ENCODE measurements at regions not wholly inside any gene's neighbourhood (a gene's known extent, or its start where the extent isn't known, plus 50 kb on each side); places are given as distances from the start of the nearest gene placed in this dataset.
"Not testable (repeated sequence)": the region's sequence is repeated elsewhere in the genome, so short reads cannot be mapped to it uniquely, and the experiment has no call there.

- DNase-seq (ENCODE audit: low read depth), result no peak
- no peak for TF ChIP-seq CTCF (conservative IDR thresholded peaks at IDR 0.05; ENCODE audit: low read depth, low read length)
- no peak overlapping the region for H3K4me3 ChIP-seq (ENCODE audit: low read depth, low read length)
These were observed 473.4 kb downstream of the XYLT1 start for GRCh38 chr16:16997349-16997748.

DNA sequence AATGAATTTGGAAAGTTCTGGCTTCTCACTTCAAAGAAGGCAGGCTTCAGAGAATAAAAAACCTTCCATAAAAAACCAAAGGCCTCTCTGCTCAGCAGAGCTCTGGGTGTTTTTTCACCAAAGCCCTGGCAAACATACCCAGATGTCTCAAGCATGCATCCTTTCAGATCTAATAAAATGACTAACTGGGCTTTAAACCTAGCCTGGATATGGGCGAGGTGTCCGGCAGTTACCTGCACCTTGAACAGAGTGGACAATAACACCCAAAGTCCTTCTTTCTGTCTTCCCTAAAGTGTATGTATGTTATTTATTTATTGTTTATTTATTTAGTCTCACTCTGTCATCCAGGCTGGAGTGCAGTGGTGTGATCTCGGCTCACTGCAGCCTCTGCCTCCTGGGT is 469.3 kb downstream of the XYLT1 start:
- H3K4me3 ChIP-seq (ENCODE audit: low read depth, low read length), result no peak overlapping the region
- DNase-seq (ENCODE audit: low read depth), result no peak
- no peak for TF ChIP-seq CTCF (conservative IDR thresholded peaks at IDR 0.05; ENCODE audit: low read depth, low read length)

DNA sequence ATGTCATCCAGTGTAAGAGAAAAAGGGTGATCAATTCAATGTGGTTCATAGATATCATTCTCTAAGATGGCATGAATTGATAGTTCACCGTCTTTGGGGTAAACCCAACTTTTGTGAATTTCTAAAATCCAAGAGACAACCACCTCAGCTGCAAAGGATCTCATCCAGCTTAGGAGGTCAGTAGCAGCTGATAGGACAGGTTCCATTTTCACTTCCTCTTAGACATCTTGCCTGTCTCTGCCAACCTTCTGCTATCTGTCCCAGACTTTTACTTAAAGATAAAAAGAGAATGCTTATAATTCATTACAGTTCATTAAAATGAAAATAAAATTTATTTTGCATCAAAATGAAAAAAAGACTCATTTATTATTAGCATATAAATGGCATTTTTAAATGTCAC is 468.2 kb downstream of the XYLT1 start:
- no peak for TF ChIP-seq CTCF (conservative IDR thresholded peaks at IDR 0.05; ENCODE audit: low read depth, low read length)
- no peak for DNase-seq (ENCODE audit: low read depth)
- no peak overlapping the region for H3K4me3 ChIP-seq (ENCODE audit: low read depth, low read length)

DNA sequence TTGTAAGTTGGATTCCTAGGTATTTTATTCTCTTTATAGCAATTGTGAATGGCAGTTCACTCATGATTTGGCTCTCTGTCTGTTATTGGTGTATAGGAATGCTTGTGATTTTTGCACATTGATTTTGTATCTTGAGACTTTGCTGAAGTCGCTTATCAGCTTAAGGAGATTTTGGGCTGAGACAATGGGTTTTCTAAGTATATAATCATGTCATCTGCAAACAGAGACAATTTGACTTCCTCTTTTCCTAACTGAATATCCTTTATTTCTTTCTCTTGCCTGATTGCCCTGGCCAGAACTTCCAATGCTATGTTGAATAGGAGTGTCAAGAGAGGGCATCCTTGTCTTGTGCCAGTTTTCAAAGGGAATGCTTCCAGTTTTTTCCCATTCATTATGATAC is 464.8 kb downstream of the XYLT1 start:
- not testable (repeated sequence) for DNase-seq (ENCODE audit: low read depth)

DNA sequence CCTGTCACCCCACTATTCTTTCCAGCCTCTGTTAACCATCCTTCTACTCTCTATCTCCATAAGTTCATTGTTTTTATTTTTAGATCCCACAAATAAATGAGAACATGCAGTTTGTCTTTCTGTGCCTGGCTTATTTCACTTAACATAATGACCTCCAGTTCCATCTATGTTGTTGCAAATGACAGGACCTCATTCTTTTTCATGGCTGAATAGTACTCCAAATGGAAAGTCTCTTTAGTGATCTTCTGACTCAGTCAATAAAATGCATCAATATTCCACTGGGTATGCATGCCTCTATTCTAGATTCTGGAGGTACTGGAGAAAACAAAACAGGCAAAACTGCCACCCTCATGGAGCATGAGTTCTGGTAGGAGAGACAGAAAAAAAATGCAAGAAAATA is 459.0 kb downstream of the XYLT1 start:
- no peak for TF ChIP-seq CTCF (conservative IDR thresholded peaks at IDR 0.05; ENCODE audit: low read depth, low read length)
- DNase-seq (ENCODE audit: low read depth), result no peak
- H3K4me3 ChIP-seq (ENCODE audit: low read depth, low read length), result no peak overlapping the region

More for the DNA sequence above, 464.8 kb downstream of the XYLT1 start:
- not testable (repeated sequence) for H3K4me3 ChIP-seq (ENCODE audit: low read depth, low read length)

GRCh38 chr16:17013038-17013437 is 457.7 kb downstream of the XYLT1 start:
- TF ChIP-seq CTCF (conservative IDR thresholded peaks at IDR 0.05; ENCODE audit: low read depth, low read length), result no peak
- H3K4me3 ChIP-seq (ENCODE audit: low read depth, low read length), result no peak overlapping the region
- no peak for DNase-seq (ENCODE audit: low read depth)

DNA sequence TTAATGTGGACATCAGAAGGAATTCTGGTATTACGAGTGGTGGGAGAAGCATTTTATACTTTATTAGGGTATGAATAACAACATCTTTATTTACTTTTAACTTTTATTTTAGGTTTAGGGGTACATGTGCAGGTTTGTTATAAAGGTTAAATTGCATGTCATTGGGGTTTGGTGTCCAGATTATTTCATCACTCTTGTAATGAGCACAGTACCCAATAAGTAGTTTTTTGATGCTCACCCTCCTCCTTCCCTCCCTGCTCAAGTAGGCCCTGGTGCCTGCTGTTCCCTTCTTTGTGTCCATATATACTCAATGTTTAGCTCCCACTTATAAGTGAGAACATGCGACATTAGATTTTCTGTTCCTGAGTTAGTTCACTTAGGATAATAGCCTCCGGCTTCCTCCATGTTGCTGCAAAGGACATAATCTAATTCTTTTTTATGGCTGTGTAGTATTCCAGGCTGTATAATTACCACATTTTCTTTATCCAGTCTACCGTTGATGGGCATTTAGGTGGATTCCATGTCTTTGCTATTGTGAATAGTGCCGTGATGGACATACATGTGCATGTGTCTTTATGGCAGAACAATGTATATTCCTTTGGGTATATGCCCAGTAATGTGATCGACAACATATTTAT is 456.2 kb downstream of the XYLT1 start:
- no peak for DNase-seq (ENCODE audit: low read depth)
- no peak overlapping the region for H3K4me3 ChIP-seq (ENCODE audit: low read depth, low read length)
- no peak for TF ChIP-seq CTCF (conservative IDR thresholded peaks at IDR 0.05; ENCODE audit: low read depth, low read length)

Measured in choroid plexus epithelial cell (primary cell).